H1 (cell line): ENCODE measurements at regions not wholly inside any gene's neighbourhood (a gene's known extent, or its start where the extent isn't known, plus 50 kb on each side); places are given as distances from the start of the nearest gene placed in this dataset.

Source experiments
- CHD1 ChIP-seq: IDR thresholded peaks from 2 replicates; pipeline ENCODE4 v1.6.1; 2012; ENCODE audit warnings: low read depth, low read length, improper control_type of control experiment
- FOSL1 ChIP-seq: IDR thresholded peaks from 2 replicates; pipeline ENCODE4 v1.6.1; 2011; ENCODE audit warnings: mild to moderate bottlenecking, low read depth, low read length, moderate library complexity; ENCODE audit not compliant: insufficient read depth
- JUN ChIP-seq: IDR thresholded peaks from 2 replicates; pipeline ENCODE4 v1.6.1; 2011; ENCODE audit warnings: low read depth, mild to moderate bottlenecking, improper control_type of control experiment, low read length
- POLR2A ChIP-seq, 2 experiments: IDR thresholded peaks; 1 replicate in 1 of 2; 2 replicates in 1 of 2; pipeline ENCODE4 v1.6.1; 2011; ENCODE audit warnings: low read depth in 2 of 2, low read length in 2 of 2, mild to moderate bottlenecking in 2 of 2; ENCODE audit errors: control extremely low read depth in 1 of 2

- TF ChIP-seq JUN (no peak), FOSL1 (no peak), CHD1 (no peak), POLR2A (IDR thresholded peaks at IDR 0.05; ENCODE audit: control extremely low read depth in 1 of 2, low read depth in 2 of 2, low read length in 2 of 2) (no peak)
These were observed 144.0 kb upstream of the CHST15 start (continued) for GRCh38 chr10:124237282-124237961.
